Hematopoietic multipotent progenitor cell treated with erythropoietin and hydrocortisone succinate and interleukin-3 and kit ligand, for 15 days (in vitro differentiated cells): ENCODE measurements at regions not wholly inside any gene's neighbourhood (a gene's known extent, or its start where the extent isn't known, plus 50 kb on each side); places are given as distances from the start of the nearest gene placed in this dataset.
"Not testable (repeated sequence)": the region's sequence is repeated elsewhere in the genome, so short reads cannot be mapped to it uniquely, and the experiment has no call there.

Experiments used
- DNase-seq: peaks from one replicate; pipeline ENCODE4 v3.0.0-alpha.2; 2015; ENCODE audit warnings: low spot score

GRCh38 chr6:854406-855118 lies 161.6 kb upstream of the EXOC2 start:
- no peak for DNase-seq

GRCh38 chr6:852216-852615 lies 159.3 kb upstream of the EXOC2 start:
- DNase-seq, result not testable (repeated sequence)

- DNase-seq, result no peak
Measured at GRCh38 chr6:849075-849506, 156.2 kb upstream of the EXOC2 start.

- no peak for DNase-seq
Measured at GRCh38 chr6:845566-845965, 152.6 kb upstream of the EXOC2 start.

GRCh38 chr6:845101-845500 lies 152.2 kb upstream of the EXOC2 start:
- no peak for DNase-seq

GRCh38 chr6:842141-842540 lies 149.2 kb upstream of the EXOC2 start:
- DNase-seq, result no peak

GRCh38 chr6:841569-841968 lies 148.6 kb upstream of the EXOC2 start:
- DNase-seq, result no peak

- DNase-seq, result no peak
Measured at GRCh38 chr6:839201-839600, 146.3 kb upstream of the EXOC2 start.

- DNase-seq, result no peak
Measured at GRCh38 chr6:837380-837779, 144.4 kb upstream of the EXOC2 start.

GRCh38 chr6:836276-836853 lies 143.4 kb upstream of the EXOC2 start:
- DNase-seq, result no peak

- no peak for DNase-seq
Measured at GRCh38 chr6:835476-836160, 142.7 kb upstream of the EXOC2 start.

- no peak for DNase-seq
Measured at GRCh38 chr6:834866-835265, 141.9 kb upstream of the EXOC2 start.

- no peak for DNase-seq
Measured at GRCh38 chr6:834190-834589, 141.3 kb upstream of the EXOC2 start.

- not testable (repeated sequence) for DNase-seq
Measured at GRCh38 chr6:832804-833203, 139.9 kb upstream of the EXOC2 start.

- no peak for DNase-seq
Measured at GRCh38 chr6:830667-831327, 137.9 kb upstream of the EXOC2 start.

GRCh38 chr6:829656-830055 lies 136.7 kb upstream of the EXOC2 start:
- no peak for DNase-seq

GRCh38 chr6:827431-827830 lies 134.5 kb upstream of the EXOC2 start:
- no peak for DNase-seq

- DNase-seq, result no peak
Measured at GRCh38 chr6:819122-819521, 126.2 kb upstream of the EXOC2 start.

- no peak for DNase-seq
Measured at GRCh38 chr6:818196-818595, 125.3 kb upstream of the EXOC2 start.

- no peak for DNase-seq
Measured at GRCh38 chr6:816510-817084, 123.7 kb upstream of the EXOC2 start.

- no peak for DNase-seq
Measured at GRCh38 chr6:815348-815738, 122.4 kb upstream of the EXOC2 start.
